PC-3 (cell line): ENCODE measurements at regions not wholly inside any gene's neighbourhood (a gene's known extent, or its start where the extent isn't known, plus 50 kb on each side); places are given as distances from the start of the nearest gene placed in this dataset.

ENCODE experiments used
- ATAC-seq: fragments of 200-7000 bp; cut with Tn5 transposase; 2 replicates; pipeline ENCODE4 v1.9.1; 2020; ENCODE audit warnings: mild to moderate bottlenecking, moderate library complexity
- BruUV-seq: library from RNA; stranded (reverse); fragments of 400-500 nt; replicated peaks from 2 replicates; lab custom pipeline; 2021; lab: Mats Ljungman, UMichigan
- CTCF ChIA-PET: fragments of 300-600 bp; sonication (Branson Sonifier 250); formaldehyde crosslinking; loops from one replicate; lab custom pipeline; 2022; ENCODE audit warnings: antibody characterized with exemption; lab: Charles Lee
- POLR2A ChIA-PET: fragments of 300-600 bp; sonication (Branson Sonifier 250); formaldehyde crosslinking; loops from one replicate; lab custom pipeline; 2022; ENCODE audit warnings: antibody characterized with exemption; ENCODE audit not compliant: unreplicated experiment; lab: Charles Lee
- DNase-seq: peaks from one replicate; pipeline ENCODE4 v3.0.0-alpha.2; 2015
- H2AFZ ChIP-seq: fragments of 300-600 bp; sonication (generic); 2 replicates; pipeline ENCODE4 v1.6.0; 2016; ENCODE audit warnings: antibody characterized with exemption, low read length
- H3F3A ChIP-seq: fragments of 300-600 bp; sonication (generic); one replicate; pipeline ENCODE4 v1.6.0; 2017; ENCODE audit warnings: antibody characterized with exemption, low read length, control low read depth, mild to moderate bottlenecking; ENCODE audit not compliant: unreplicated experiment
- H3K27ac ChIP-seq: fragments of 300-600 bp; sonication (generic); 2 replicates; pipeline ENCODE4 v1.5.1; 2016; ENCODE audit warnings: mild to moderate bottlenecking, low read length
- H3K27me3 ChIP-seq: fragments of 300-600 bp; sonication (generic); 2 replicates; pipeline ENCODE4 v1.6.1; 2016; ENCODE audit warnings: low read length, mixed read lengths
- H3K36me3 ChIP-seq: fragments of 300-600 bp; sonication (generic); 2 replicates; pipeline ENCODE4 v1.6.1; 2016; ENCODE audit warnings: low read depth, mixed run types, low read length, mixed read lengths
- H3K4me1 ChIP-seq: fragments of 300-600 bp; sonication (generic); 2 replicates; pipeline ENCODE4 v1.5.1; 2016; ENCODE audit warnings: low read length; ENCODE audit not compliant: insufficient read depth
- H3K4me2 ChIP-seq: fragments of 300-600 bp; sonication (generic); 2 replicates; pipeline ENCODE4 v1.6.0; 2016; ENCODE audit warnings: low read length
- H3K4me3 ChIP-seq: fragments of 300-600 bp; sonication (generic); 2 replicates; pipeline ENCODE4 v1.5.1; 2016; ENCODE audit warnings: mild to moderate bottlenecking, low read length, mixed read lengths
- H3K79me2 ChIP-seq: fragments of 300-600 bp; sonication (generic); 2 replicates; pipeline ENCODE4 v1.6.1; 2017; ENCODE audit warnings: low read length, mixed read lengths
- H3K9ac ChIP-seq: fragments of 300-600 bp; sonication (generic); 2 replicates; pipeline ENCODE4 v1.6.0; 2016; ENCODE audit warnings: mild to moderate bottlenecking, low read length
- H3K9me2 ChIP-seq: fragments of 300-600 bp; sonication (generic); replicated peaks from 2 replicates; pipeline ENCODE4 v1.6.1; 2016; ENCODE audit warnings: mixed run types, low read length, mixed read lengths
- H3K9me3 ChIP-seq: fragments of 300-600 bp; sonication (generic); 2 replicates; pipeline ENCODE4 v1.6.1; 2016; ENCODE audit warnings: low read length, mixed read lengths
- H4K20me1 ChIP-seq: fragments of 300-600 bp; sonication (generic); 2 replicates; pipeline ENCODE4 v1.6.1; 2016; ENCODE audit warnings: low read length, mixed read lengths
- CTCF ChIP-seq: fragments of 300-600 bp; sonication (generic); conservative IDR thresholded peaks from 2 replicates; pipeline ENCODE4 v1.5.1; 2017; ENCODE audit warnings: antibody characterized with exemption, low read depth, mild to moderate bottlenecking, low read length
- EZH2 ChIP-seq: fragments of 300-600 bp; sonication (generic); IDR thresholded peaks from one replicate; pipeline ENCODE4 v1.6.1; 2017; ENCODE audit warnings: antibody characterized with exemption, mild to moderate bottlenecking, low read length; ENCODE audit not compliant: unreplicated experiment
- EZH2phosphoT487 ChIP-seq: fragments of 300-600 bp; sonication (generic); IDR thresholded peaks from 2 replicates; pipeline ENCODE4 v1.6.1; 2018; ENCODE audit warnings: mild to moderate bottlenecking, antibody characterized with exemption, low read length, borderline replicate concordance
- intact Hi-C: fragments of 100-400 bp; cut with micrococcal nuclease; formaldehyde crosslinking; loops from 2 replicates; pipeline ENCODE4 v1.9.0; 2023

- Histone ChIP-seq H4K20me1 (no peaks in the 10 kb centered on the region), H3K79me2 (no peaks in the 10 kb centered on the region), H3F3A (no peaks in the 10 kb centered on the region), H3K4me3 (no peak overlapping the region), H3K27ac (no peak overlapping the region), H3K9me3 (no peaks in the 10 kb centered on the region), H3K4me1 (no peaks in the 10 kb centered on the region), H3K27me3 (no peaks in the 10 kb centered on the region), H3K36me3 (no peaks in the 10 kb centered on the region), H3K4me2 (no peak overlapping the region), H3K9ac (no peak overlapping the region), H3K9me2 (no peaks in the 10 kb centered on the region), H2AFZ (no peak overlapping the region)
- intact Hi-C loops = no loop called here
- no TSS peak for BruUV-seq
- CTCF ChIA-PET = interaction anchor here (1.2 kb wide), 1 partner anchor 315 kb away, joined by 3 read pairs; no protein-coding TSS in a partner anchor
- no peak for DNase-seq
- no peak for TF ChIP-seq EZH2
- TF ChIP-seq EZH2phosphoT487 = no peak
- no peak for TF ChIP-seq CTCF
- no peak for ATAC-seq
- POLR2A ChIA-PET = no interaction called here
These were observed 616.2 kb upstream of the CAMK1G start for GRCh38 chr1:208967334-208967733.

GRCh38 chr1:208974717-208975116 is 608.8 kb upstream of the CAMK1G start:
- ChIA-PET CTCF (no interaction called here), POLR2A (no interaction called here)
- DNase-seq (no peak), ATAC-seq (no peak)
- H3K4me1 ChIP-seq = peaks cover 36% of the 10 kb centered on the region
- no peaks in the 10 kb centered on the region for H3K27me3 ChIP-seq
- H3K9ac ChIP-seq = no peak overlapping the region
- no peaks in the 10 kb centered on the region for H3K9me2 ChIP-seq
- no TSS peak for BruUV-seq
- no peak overlapping the region for H3K4me2 ChIP-seq
- no peaks in the 10 kb centered on the region for H3K36me3 ChIP-seq
- no peak overlapping the region for H3K4me3 ChIP-seq
- H2AFZ ChIP-seq = no peak overlapping the region
- no peak overlapping the region for H3K27ac ChIP-seq
- no peaks in the 10 kb centered on the region for H3F3A ChIP-seq
- TF ChIP-seq EZH2 = no peak
- no peak for TF ChIP-seq CTCF
- TF ChIP-seq EZH2phosphoT487 = no peak
- H4K20me1 ChIP-seq = no peaks in the 10 kb centered on the region
- intact Hi-C loops = no loop called here
- H3K79me2 ChIP-seq = no peaks in the 10 kb centered on the region
- no peaks in the 10 kb centered on the region for H3K9me3 ChIP-seq

DNA sequence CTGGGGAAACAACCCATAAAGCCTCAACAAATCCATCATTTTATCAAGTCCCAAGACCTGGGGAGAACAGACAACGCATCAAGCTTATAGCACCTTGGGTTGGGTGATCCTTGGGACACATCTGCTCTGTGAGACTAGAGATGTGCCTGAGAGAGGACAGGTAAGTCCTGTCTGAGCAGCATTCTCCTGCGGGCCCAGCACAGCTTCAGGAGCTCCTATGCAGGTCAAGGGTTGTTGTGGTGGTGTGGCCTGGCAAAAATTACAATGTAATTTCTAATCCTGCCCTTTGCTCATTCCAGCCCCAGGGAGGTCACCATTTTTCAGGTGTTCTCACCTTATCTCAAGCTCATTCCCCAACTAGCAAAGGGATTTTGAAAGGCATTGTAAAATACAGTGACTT is 608.1 kb upstream of the CAMK1G start:
- POLR2A ChIA-PET = no interaction called here
- intact Hi-C loops = no loop called here
- Histone ChIP-seq H3K4me2 (no peak overlapping the region), H3K27me3 (no peaks in the 10 kb centered on the region), H3K4me3 (no peak overlapping the region), H3K9me3 (no peaks in the 10 kb centered on the region), H3K9me2 (no peaks in the 10 kb centered on the region), H3K36me3 (no peaks in the 10 kb centered on the region), H2AFZ (no peak overlapping the region), H3F3A (peaks cover 7% of the 10 kb centered on the region), H3K27ac (no peak overlapping the region), H3K79me2 (no peaks in the 10 kb centered on the region), H3K4me1 (peaks cover 43% of the 10 kb centered on the region), H3K9ac (no peak overlapping the region), H4K20me1 (no peaks in the 10 kb centered on the region)
- no TSS peak for BruUV-seq
- ATAC-seq (no peak), DNase-seq (no peak)
- TF ChIP-seq CTCF (no peak), EZH2 (no peak), EZH2phosphoT487 (no peak)
- CTCF ChIA-PET = no interaction called here
